ENCODE measurements at regions not wholly inside any gene's neighbourhood (a gene's known extent, or its start where the extent isn't known, plus 50 kb on each side); places are given as distances from the start of the nearest gene placed in this dataset.

DNA sequence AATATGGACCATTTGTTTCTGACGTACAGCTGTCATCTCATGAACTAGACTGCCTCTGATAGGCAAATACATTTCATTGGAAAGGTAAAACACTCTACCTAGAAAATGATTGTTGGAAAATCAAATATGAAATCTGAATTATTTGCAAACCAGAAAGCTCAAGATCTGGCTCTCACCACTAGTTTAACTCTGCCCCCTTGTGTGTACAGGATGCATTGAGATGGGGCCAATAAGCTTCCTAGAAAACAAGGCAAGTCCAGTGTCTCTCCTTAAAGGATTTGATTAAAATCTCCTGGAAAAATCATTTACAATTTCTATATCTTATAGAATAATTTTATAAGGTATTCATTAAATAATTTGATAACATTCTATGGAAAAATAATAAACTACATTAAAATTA lies 311.9 kb upstream of the ANKH start:
- TF ChIP-seq, protein P1, sequence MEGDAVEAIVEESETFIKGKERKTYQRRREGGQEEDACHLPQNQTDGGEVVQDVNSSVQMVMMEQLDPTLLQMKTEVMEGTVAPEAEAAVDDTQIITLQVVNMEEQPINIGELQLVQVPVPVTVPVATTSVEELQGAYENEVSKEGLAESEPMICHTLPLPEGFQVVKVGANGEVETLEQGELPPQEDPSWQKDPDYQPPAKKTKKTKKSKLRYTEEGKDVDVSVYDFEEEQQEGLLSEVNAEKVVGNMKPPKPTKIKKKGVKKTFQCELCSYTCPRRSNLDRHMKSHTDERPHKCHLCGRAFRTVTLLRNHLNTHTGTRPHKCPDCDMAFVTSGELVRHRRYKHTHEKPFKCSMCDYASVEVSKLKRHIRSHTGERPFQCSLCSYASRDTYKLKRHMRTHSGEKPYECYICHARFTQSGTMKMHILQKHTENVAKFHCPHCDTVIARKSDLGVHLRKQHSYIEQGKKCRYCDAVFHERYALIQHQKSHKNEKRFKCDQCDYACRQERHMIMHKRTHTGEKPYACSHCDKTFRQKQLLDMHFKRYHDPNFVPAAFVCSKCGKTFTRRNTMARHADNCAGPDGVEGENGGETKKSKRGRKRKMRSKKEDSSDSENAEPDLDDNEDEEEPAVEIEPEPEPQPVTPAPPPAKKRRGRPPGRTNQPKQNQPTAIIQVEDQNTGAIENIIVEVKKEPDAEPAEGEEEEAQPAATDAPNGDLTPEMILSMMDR (conservative IDR thresholded peaks at IDR 0.05; ENCODE audit: low read depth, low read length) = peak; percentile 24; the same call in 1 of the 2 replicates
- TF ChIP-seq RCOR1 (IDR thresholded peaks at IDR 0.05; ENCODE audit: insufficient replicate concordance, low read length) (no peak), MAZ (IDR thresholded peaks at IDR 0.05; ENCODE audit: borderline replicate concordance, low read depth, low read length) (no peak), BHLHE40 (IDR thresholded peaks at IDR 0.05; ENCODE audit: low read depth, low read length) (no peak), MAFK (IDR thresholded peaks at IDR 0.05; ENCODE audit: low read depth, low read length) (no peak)

Measured in IMR-90 (cell line).